HepG2 (cell line): ENCODE measurements at regions not wholly inside any gene's neighbourhood (a gene's known extent, or its start where the extent isn't known, plus 50 kb on each side); places are given as distances from the start of the nearest gene placed in this dataset.
A peak's percentile ranks its signal among the peaks of the same experiment; 100 is the strongest.

Source experiments
- ATAC-seq: fragments of 200-7000 bp; cut with Tn5 transposase; 3 replicates; pipeline ENCODE4 v1.9.1; 2020; ENCODE audit warnings: mild to moderate bottlenecking, moderate library complexity
- BruUV-seq: library from RNA; stranded (reverse); fragments of 400-500 nt; replicated peaks from 2 replicates; lab custom pipeline; 2021; lab: Mats Ljungman, UMichigan
- CTCF ChIA-PET: fragments of 300-600 bp; formaldehyde crosslinking; extraction: SDS; loops from one replicate; lab custom pipeline; 2021; ENCODE audit warnings: low total read pairs, inconsistent platforms, low intra/inter-chr PET ratio; lab: Yijun Ruan, JAX
- POLR2A ChIA-PET: fragments of 350-600 bp; sonication (Branson Sonifier 250); formaldehyde crosslinking; loops from one replicate; lab custom pipeline; 2020; ENCODE audit warnings: antibody characterized with exemption, inconsistent platforms; lab: Yijun Ruan, JAX
- DNase-seq: peaks from one replicate; pipeline ENCODE4 v3.0.0-alpha.2; 2015; ENCODE audit warnings: low spot score
- FAIRE-seq: peaks from 3 replicates; lab custom pipeline; 2011; peaks lifted over from hg19 to GRCh38; lab: Jason Lieb, UNC
- H2AFZ ChIP-seq: one replicate; pipeline ENCODE4 v1.6.1; 2011; ENCODE audit warnings: low read length, inconsistent platforms
- H3K27ac ChIP-seq: fragments of 300-600 bp; 3 replicates; pipeline ENCODE4 v1.8.0; 2011; ENCODE audit warnings: mixed run types, mild to moderate bottlenecking, mixed read lengths, low read length, inconsistent platforms; ENCODE audit not compliant: insufficient read depth; ENCODE audit errors: extremely low read length
- H3K27me3 ChIP-seq, 2 experiments: fragments of 200-600 bp in 1 of 2; 2 replicates in 1 of 2; 3 replicates in 1 of 2; pipeline versions ENCODE4 v1.6.0 to v1.8.0; 2011; ENCODE audit warnings: low read length in 2 of 2, mild to moderate bottlenecking in 2 of 2, moderate library complexity in 2 of 2, inconsistent platforms in 1 of 2; ENCODE audit not compliant: insufficient read depth in 2 of 2, control insufficient read depth in 1 of 2
- H3K36me3 ChIP-seq, 2 experiments: fragments of 200-600 bp in 1 of 2; replicated peaks in 1 of 2; 2 replicates in 1 of 2; 3 replicates in 1 of 2; pipeline versions ENCODE4 v1.5.1 to v1.8.0; 2011; ENCODE audit warnings: low read length in 2 of 2, inconsistent platforms in 1 of 2; ENCODE audit not compliant: insufficient read depth in 2 of 2, control insufficient read depth in 1 of 2
- H3K4me1 ChIP-seq: 2 replicates; pipeline ENCODE4 v1.5.1; 2012; ENCODE audit warnings: low read length, inconsistent platforms; ENCODE audit not compliant: insufficient read depth
- H3K4me2 ChIP-seq: 2 replicates; pipeline ENCODE4 v1.6.0; 2011; ENCODE audit warnings: low read depth, low read length, inconsistent platforms
- H3K4me3 ChIP-seq, 3 experiments: fragments of 200-600 bp in 1 of 3; sonication (generic), shearing (Covaris generic) in 1 of 3; replicated peaks in 1 of 3; 2 replicates each; pipeline ENCODE4 v1.5.1; 2011 to 2016; ENCODE audit warnings: low read length in 3 of 3, inconsistent platforms in 2 of 3, low read depth in 2 of 3, mild to moderate bottlenecking in 2 of 3, control low read depth in 1 of 3, mixed read lengths in 1 of 3; ENCODE audit not compliant: insufficient read depth in 1 of 3
- H3K79me2 ChIP-seq: one replicate; pipeline ENCODE4 v1.6.1; 2011; ENCODE audit warnings: low read length, inconsistent platforms; ENCODE audit not compliant: insufficient read depth
- H3K9ac ChIP-seq: 2 replicates; pipeline ENCODE4 v1.6.0; 2011; ENCODE audit warnings: mild to moderate bottlenecking, low read depth, low read length, inconsistent platforms; ENCODE audit not compliant: insufficient read depth
- H3K9me3 ChIP-seq: 2 replicates; pipeline ENCODE4 v1.5.1; 2012; ENCODE audit warnings: mild to moderate bottlenecking, low read length
- H4K20me1 ChIP-seq: 2 replicates; pipeline ENCODE4 v1.6.0; 2011; ENCODE audit warnings: inconsistent platforms, mild to moderate bottlenecking, low read length, moderate library complexity; ENCODE audit not compliant: insufficient read depth
- EED ChIP-seq: sonication (generic); formaldehyde crosslinking; IDR thresholded peaks from 2 replicates; pipeline ENCODE4 v1.5.0; 2020; ENCODE audit warnings: mild to moderate bottlenecking, missing genetic modification reagents
- HNF4A ChIP-seq: sonication (generic); formaldehyde crosslinking; IDR thresholded peaks from 2 replicates; pipeline ENCODE4 v1.4.0; 2020; ENCODE audit warnings: missing genetic modification reagents
- ZFP37 ChIP-seq: sonication (generic); formaldehyde crosslinking; IDR thresholded peaks from 2 replicates; pipeline ENCODE4 v1.4.0; 2020; ENCODE audit warnings: missing genetic modification reagents, borderline replicate concordance
- ZNF816 ChIP-seq: sonication (generic); formaldehyde crosslinking; IDR thresholded peaks from 2 replicates; pipeline ENCODE4 v1.8.0; 2022; ENCODE audit warnings: missing genetic modification reagents, mild to moderate bottlenecking, borderline replicate concordance
- ZXDC ChIP-seq: sonication (generic); formaldehyde crosslinking; IDR thresholded peaks from 2 replicates; pipeline ENCODE4 v1.5.0; 2020; ENCODE audit warnings: mild to moderate bottlenecking, missing genetic modification reagents
- WGBS: methylation state at CpG from one replicate; pipeline ENCODE4 v1.1.6; 2017; ENCODE audit warnings: low lambda C conversion rate; 5-methylcytosine and 5-hydroxymethylcytosine counted together
- in situ Hi-C: cut with HindIII; loops from 2 replicates; pipeline ENCODE4 v1.10.0; 2017; ENCODE audit warnings: low pct_unique_long_range_greater_than_20kb; ENCODE audit not compliant: extremely low pct_ligation_motif_present
- intact Hi-C: fragments of 100-400 bp; cut with micrococcal nuclease; formaldehyde crosslinking; loops from one replicate; pipeline ENCODE4 v1.10.0; 2022; ENCODE audit not compliant: unreplicated experiment

GRCh38 chr2:201966691-201967438 lies 66.8 kb upstream of the FZD7 start (continued):
- TF ChIP-seq ZXDC (CRISPR knock-in tag) (no peak), ZFP37 (CRISPR knock-in tag) (no peak), EED (no peak)
- TF ChIP-seq, all 625 proteins: peak for 0

GRCh38 chr2:201968050-201968449 lies 65.6 kb upstream of the FZD7 start:
- Histone ChIP-seq H3K27ac (no peak overlapping the region), H3K9ac (no peak overlapping the region), H3K79me2 (no peaks in the 10 kb centered on the region), H3K4me1 (peaks cover 4% of the 10 kb centered on the region), H3K4me3 (no peak overlapping the region), H3K9me3 (no peaks in the 10 kb centered on the region), H3K4me2 (no peak overlapping the region), H3K27me3 (peaks cover 0 to 28% of the 10 kb centered on the region in 2 experiments; a peak in 3 of 5 replicates), H4K20me1 (no peaks in the 10 kb centered on the region), H2AFZ (no peak overlapping the region), H3K36me3 (no peaks in the 10 kb centered on the region)
- 14% methylated on average over 4 of the region's 6 CpGs for whole genome bisulfite sequencing
- no peak for FAIRE-seq
- TF ChIP-seq ZNF816 (CRISPR knock-in tag) (no peak), HNF4A (CRISPR knock-in tag) (peak; percentile 26; the same call in 1 of the 2 replicates)
- peak; percentile 17; the same call in 1 of the 3 replicates for ATAC-seq
- intact Hi-C loops = no loop called here
- no peak for DNase-seq
- ChIA-PET CTCF (no interaction called here), POLR2A (no interaction called here)
- in situ Hi-C loops = no loop called here
- no TSS peak for BruUV-seq
